ENCODE measurements at regions not wholly inside any gene's neighbourhood (a gene's known extent, or its start where the extent isn't known, plus 50 kb on each side); places are given as distances from the start of the nearest gene placed in this dataset.
"Not testable (repeated sequence)": the region's sequence is repeated elsewhere in the genome, so short reads cannot be mapped to it uniquely, and the experiment has no call there.

- no peak for DNase-seq
Observed at GRCh38 chr3:5874931-5875341, 687.4 kb downstream of the EDEM1 start.

- DNase-seq: no peak
Observed at GRCh38 chr3:5888851-5889250, 701.3 kb downstream of the EDEM1 start.

DNA sequence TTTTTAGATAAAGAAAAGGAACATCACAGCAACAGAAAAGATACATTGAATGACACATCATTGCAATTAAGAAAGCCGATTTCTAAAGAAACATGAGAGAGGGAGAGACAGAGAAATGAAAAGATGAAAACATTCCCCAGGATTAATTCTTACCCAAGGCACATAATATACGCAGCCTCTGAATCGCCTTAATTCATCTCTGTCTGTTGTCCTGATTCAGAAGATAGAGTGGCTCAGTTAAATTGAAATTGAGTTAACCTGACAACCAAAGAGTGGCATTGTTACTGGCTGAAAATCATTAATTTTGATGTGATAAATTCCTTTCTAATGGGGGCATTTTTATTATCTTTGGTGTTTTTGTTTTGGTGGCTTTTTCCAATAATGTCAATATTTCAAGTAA is 701.9 kb downstream of the EDEM1 start:
- no peak for DNase-seq

- DNase-seq: no peak
Observed at GRCh38 chr3:5891711-5892110, 704.2 kb downstream of the EDEM1 start.

DNA sequence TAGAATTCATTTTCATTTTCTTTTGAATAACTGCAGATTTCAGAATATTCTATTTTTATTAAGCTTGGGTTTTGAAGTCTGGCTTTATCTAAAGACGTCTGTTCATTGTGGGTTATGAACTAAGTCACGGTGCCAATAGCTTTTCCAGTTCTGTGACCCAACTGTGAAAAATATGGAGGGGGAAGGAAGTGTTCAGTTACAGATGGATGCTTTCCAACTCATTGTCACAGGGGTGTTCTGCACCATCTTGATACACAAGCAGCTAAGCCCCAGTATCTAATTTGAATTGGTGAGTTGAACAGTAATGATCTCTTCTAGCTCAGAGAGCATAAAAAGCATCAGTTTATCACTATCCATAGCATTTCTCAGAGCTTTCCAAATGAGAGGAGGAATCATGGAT is 710.6 kb downstream of the EDEM1 start:
- no peak for DNase-seq

- no peak for DNase-seq
Observed at GRCh38 chr3:5899014-5899761, 711.7 kb downstream of the EDEM1 start.

DNA sequence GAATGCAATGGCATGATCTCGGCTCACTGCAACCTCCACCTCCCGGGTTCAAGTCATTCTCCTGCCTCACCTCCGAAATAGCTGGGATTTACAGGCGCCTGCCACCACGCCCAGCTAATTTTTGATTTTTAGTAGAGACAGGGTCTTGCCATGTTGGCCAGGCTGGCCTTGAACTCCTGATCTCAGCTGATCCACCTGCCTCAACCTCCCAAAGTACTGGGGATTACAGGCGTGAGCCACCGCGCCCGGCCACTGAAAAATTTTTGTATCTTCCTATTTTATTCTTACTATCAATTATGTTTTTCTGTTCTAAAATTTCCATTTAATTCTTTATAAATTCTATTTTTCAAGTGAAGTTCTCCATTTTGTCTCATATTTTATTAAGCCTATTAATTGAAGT is 730.4 kb downstream of the EDEM1 start:
- DNase-seq: no peak

DNA sequence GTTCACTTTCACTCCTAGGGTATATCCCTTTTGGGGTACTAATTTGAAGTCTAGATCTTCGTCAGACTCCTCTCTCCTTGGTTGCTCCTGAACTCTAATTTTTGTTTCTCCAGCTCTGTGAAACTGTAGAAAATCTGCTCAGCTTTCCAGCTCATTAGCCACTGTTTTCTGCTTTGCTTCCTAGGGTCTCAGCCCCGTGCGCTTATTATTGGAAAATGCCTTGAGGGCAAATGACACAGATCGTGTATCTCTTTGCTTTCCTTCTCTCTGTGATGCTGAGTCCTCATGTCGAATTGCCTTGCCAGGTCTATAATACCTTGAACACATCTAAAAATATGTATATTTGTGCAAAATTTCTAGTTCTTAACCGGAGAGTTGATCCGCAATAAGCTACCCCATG is 731.1 kb downstream of the EDEM1 start:
- no peak for DNase-seq

DNA sequence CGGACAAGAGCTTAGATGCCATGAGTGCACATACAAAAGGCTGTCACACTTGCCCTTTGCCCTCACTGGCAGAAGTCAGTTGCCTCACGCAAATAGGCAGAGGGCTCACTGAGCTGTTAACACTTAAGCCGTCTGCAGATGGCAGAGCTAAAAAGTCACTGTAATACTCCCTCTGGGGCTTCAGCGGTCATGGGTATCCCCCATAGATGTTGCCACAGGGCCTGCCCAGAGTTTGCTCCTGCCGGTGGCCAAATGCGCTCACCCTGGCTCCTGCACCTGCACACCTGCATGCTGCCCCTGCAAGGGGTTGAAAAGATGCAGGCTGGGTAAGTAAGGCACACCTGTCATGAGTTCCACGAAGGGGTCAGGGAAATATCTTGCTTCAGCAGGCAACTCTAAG is 741.5 kb downstream of the EDEM1 start:
- no peak for DNase-seq

DNA sequence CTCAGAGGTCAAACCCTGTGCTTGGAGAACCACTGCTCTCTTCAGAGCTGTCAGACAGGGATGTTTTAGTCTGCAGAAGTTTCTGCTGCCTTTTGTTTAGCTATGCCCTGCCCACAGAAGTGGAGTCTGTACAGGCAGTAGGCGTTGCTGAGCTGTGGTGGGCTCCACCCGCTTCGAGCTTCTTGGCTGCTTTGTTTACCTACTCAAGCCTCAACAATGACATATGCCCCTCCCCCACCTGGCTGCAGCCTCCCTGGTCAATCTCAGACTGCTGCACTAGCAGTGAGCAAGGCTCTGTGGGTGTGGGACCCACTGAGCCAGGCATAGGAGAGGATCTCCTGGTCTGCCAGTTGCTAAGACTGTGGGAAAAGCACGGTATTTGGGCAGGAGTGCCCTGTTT is 756.6 kb downstream of the EDEM1 start:
- not testable (repeated sequence) for DNase-seq

GRCh38 chr3:5948084-5948483 is 760.6 kb downstream of the EDEM1 start:
- DNase-seq: no peak

- no peak for DNase-seq
Observed at GRCh38 chr3:5951026-5951425, 763.5 kb downstream of the EDEM1 start.

DNA sequence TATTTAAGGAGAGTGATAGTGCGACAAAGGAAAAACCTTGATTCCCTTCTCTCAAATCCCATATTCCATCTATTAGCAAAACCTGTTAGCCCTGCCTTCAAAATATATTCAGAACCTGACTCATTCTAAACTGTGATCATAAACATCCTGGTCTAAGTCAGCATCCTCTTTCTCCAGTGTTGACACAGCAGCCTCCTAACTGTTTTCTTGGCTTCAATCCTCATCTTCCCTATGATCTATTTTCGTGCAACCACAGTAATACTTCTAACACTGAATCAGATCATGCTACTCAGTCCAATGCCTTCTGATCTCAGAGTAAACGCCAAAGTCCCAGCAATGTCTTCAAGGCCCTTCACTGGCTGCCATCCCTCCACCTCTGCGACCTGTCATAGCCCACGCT is 785.1 kb downstream of the EDEM1 start:
- no peak for DNase-seq

GRCh38 chr3:5974630-5975322 is 787.3 kb downstream of the EDEM1 start:
- no peak for DNase-seq

DNA sequence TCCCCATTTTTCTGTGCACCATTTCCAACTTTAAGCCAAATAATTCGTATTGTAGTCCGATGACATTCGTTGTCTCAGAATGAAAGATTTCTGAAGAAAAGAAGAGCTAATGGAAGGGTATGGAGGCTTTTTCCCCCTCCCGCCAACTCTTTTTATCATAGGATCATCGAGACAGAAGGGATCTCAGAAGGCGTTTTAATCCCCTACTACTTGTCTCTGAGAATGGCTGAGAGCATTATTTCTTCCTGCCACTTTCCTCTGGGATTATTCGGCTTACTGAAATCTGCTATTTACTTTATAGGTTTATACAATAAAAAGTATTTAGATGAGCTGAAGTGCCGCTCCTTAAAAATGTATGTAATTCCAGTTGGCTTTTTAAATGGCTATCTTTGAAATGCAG is 789.8 kb downstream of the EDEM1 start:
- DNase-seq: no peak

GRCh38 chr3:5980475-5980874 is 793.0 kb downstream of the EDEM1 start:
- no peak for DNase-seq

DNA sequence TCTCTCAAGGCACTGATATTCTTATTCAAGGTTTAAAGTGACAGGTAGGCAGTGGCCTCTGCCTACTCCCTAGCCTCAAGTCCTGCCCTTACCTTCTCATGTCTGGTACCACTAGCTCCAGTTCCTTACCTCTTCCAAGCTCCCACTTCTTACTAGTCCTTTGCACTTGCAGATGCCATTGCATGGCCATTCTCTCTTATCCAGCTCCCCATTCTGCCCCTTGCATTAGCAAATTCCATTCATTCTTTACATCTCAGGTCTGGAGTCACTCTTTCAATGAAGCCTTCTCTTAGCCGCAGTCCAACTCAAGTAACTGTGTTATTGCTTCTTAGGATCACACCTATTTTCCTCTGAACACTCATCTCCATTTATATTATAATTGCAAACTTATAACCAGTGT is 807.1 kb downstream of the EDEM1 start:
- no peak for DNase-seq

DNA sequence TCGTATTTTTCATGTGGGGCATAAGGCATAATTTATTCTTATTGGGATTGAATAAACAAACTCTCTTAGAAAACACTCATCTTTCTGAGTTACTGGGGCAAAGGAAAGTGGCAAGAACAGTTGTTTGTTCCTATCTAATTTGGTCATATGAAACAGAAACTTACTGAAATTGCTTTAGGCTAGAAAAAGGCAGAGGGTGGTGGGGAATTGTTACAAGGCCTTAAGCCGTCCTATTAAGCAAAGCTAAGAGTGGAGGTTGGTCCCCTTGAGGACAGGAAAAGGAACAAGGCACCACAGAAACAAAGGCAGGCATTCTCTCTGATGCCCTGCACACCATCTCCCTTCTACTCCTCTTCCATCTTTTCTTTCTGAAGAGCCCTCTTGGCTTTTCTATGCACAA is 830.9 kb downstream of the EDEM1 start:
- no peak for DNase-seq

DNA sequence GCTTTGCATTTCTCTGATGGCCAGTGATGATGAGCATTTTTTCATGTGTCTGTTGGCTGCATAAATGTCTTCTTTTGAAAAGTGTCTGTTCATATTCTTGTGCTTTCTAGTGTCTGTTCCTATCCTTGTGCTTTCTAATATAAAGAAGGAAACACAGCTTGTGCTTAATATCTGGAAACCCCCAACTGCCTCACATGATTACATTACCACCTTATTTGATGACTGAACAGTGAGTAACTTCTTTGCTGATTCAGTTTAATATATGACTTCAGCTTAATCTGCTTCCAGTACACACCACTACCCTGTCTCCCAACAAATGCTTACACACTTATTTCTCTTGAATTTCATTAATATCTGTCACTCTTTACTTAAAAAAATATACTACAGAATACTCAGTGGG is 835.1 kb downstream of the EDEM1 start:
- no peak for DNase-seq

GRCh38 chr3:6025032-6025431 is 835.9 kb upstream of the GRM7 start:
- DNase-seq: no peak

- not testable (repeated sequence) for DNase-seq
Observed at GRCh38 chr3:6030648-6031047, 830.3 kb upstream of the GRM7 start.

DNA sequence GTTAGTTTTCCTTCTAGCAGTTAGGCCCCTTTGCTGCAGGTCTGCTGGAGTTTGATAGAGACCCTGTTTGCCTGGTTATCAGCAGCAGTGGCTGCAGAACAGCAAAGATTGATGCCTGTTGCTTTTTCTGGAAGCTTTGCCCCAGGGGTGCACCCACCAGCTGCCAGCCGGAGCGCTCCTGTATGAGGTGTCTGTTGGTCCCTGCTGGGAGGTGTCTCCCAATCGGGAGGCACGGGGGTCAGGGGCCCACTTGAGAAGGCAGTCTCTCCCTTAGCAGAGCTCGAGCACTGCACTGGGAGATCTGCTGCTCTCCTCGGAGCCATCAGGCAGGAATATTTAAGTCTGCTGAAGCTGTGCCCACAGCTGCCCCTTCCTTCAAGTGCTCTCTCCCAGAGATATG is 825.3 kb upstream of the GRM7 start:
- no peak for DNase-seq

DNA sequence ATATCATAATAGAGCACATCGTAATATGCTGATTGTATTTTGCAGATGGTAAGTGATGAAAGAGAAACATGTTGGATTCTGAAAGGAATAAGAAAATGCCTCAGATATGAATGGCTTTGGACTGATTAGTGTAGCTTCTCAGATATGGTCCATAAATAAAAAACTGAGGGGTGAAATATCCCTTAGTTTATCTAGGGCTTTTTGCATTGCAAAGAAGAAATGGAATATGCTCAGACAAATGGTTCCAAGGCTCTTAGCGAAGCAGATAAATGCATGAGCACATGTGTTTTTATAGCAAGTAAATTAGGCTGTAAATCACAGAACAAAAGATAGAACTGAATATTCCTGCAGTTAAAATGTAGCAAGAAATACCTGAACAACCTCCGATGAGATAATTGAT is 820.9 kb upstream of the GRM7 start:
- no peak for DNase-seq

- DNase-seq: no peak
Observed at GRCh38 chr3:6041894-6042293, 819.0 kb upstream of the GRM7 start.

GRCh38 chr3:6047016-6047415 is 813.9 kb upstream of the GRM7 start:
- DNase-seq: no peak
